Renal cortical epithelial cell (primary cell): ENCODE measurements at regions not wholly inside any gene's neighbourhood (a gene's known extent, or its start where the extent isn't known, plus 50 kb on each side); places are given as distances from the start of the nearest gene placed in this dataset.
A peak's percentile ranks its signal among the peaks of the same experiment; 100 is the strongest.
"Not testable (repeated sequence)": the region's sequence is repeated elsewhere in the genome, so short reads cannot be mapped to it uniquely, and the experiment has no call there.

Experiments used
- DNase-seq: peaks from one replicate; pipeline ENCODE4 v3.0.0-alpha.2; 2011; ENCODE audit warnings: low read depth

GRCh38 chr9:138174954-138175353, 297.4 kb downstream of the CACNA1B start:
- DNase-seq = not testable (repeated sequence)

GRCh38 chr9:138175354-138175753, 297.8 kb downstream of the CACNA1B start:
- DNase-seq = not testable (repeated sequence)

- not testable (repeated sequence) for DNase-seq
These were observed 299.5 kb downstream of the CACNA1B start for GRCh38 chr9:138177091-138177490.

- DNase-seq = not testable (repeated sequence)
These were observed 301.4 kb downstream of the CACNA1B start for GRCh38 chr9:138179003-138179402.

- not testable (repeated sequence) for DNase-seq
These were observed 302.1 kb downstream of the CACNA1B start for GRCh38 chr9:138179671-138180070.

- DNase-seq = peak; percentile 2
These were observed 304.4 kb downstream of the CACNA1B start for GRCh38 chr9:138181963-138182362.

GRCh38 chr9:138197156-138197555, 319.6 kb downstream of the CACNA1B start:
- DNase-seq = not testable (repeated sequence)

- not testable (repeated sequence) for DNase-seq
These were observed 321.4 kb downstream of the CACNA1B start for GRCh38 chr9:138198963-138199362.

GRCh38 chr9:138199917-138200316, 322.3 kb downstream of the CACNA1B start:
- DNase-seq = not testable (repeated sequence)

- not testable (repeated sequence) for DNase-seq
These were observed 323.0 kb downstream of the CACNA1B start for GRCh38 chr9:138200481-138201142.

- DNase-seq = not testable (repeated sequence)
These were observed 323.7 kb downstream of the CACNA1B start for GRCh38 chr9:138201167-138201889.

GRCh38 chr9:138202043-138202442, 324.5 kb downstream of the CACNA1B start:
- DNase-seq = not testable (repeated sequence)

GRCh38 chr9:138203304-138203703, 325.7 kb downstream of the CACNA1B start:
- not testable (repeated sequence) for DNase-seq

GRCh38 chr9:138203872-138204271, 326.3 kb downstream of the CACNA1B start:
- DNase-seq = not testable (repeated sequence)

GRCh38 chr9:138206108-138206507, 328.5 kb downstream of the CACNA1B start:
- not testable (repeated sequence) for DNase-seq

- DNase-seq = not testable (repeated sequence)
These were observed 330.0 kb downstream of the CACNA1B start for GRCh38 chr9:138207300-138208179.

- DNase-seq = not testable (repeated sequence)
These were observed 331.6 kb downstream of the CACNA1B start for GRCh38 chr9:138209071-138209644.

- DNase-seq = not testable (repeated sequence)
These were observed 332.9 kb downstream of the CACNA1B start for GRCh38 chr9:138210388-138210986.

GRCh38 chr9:138211070-138211469, 333.5 kb downstream of the CACNA1B start:
- DNase-seq = not testable (repeated sequence)

GRCh38 chr9:138211544-138212219, 334.1 kb downstream of the CACNA1B start:
- not testable (repeated sequence) for DNase-seq

- DNase-seq = not testable (repeated sequence)
These were observed 335.2 kb downstream of the CACNA1B start for GRCh38 chr9:138212811-138213210.
